ENCODE measurements at regions not wholly inside any gene's neighbourhood (a gene's known extent, or its start where the extent isn't known, plus 50 kb on each side); places are given as distances from the start of the nearest gene placed in this dataset.

DNA sequence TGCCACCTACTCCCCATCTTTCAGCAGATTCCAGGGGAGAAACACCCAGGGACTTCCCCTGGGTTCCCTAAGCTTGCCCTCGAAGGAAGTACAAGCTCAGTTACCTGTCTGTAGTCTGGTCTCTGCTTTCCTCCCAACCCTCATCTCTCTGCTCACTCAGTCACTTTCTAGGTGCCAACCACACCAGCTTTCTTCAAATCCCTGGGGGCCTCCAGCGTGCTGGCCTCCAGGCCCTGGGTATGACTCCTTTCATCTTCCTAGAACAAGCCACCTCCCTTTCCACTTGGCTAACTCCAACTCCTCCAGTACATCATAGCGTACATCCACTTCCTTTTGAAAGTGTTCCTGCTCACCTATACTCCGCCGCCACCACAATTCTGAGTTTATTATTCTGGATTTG, 222.6 kb downstream of the SNX18 start:
- Histone ChIP-seq H3K27me3 (ENCODE audit: control insufficient read depth, insufficient read depth, low read length) (no peaks in the 10 kb centered on the region), H3K4me3 (ENCODE audit: low read depth, low read length) (no peak overlapping the region), H3K36me3 (ENCODE audit: control insufficient read depth, insufficient read depth, low read length) (no peaks in the 10 kb centered on the region), H3K9me3 (ENCODE audit: control insufficient read depth, insufficient read depth, low read depth, low read length) (no peaks in the 10 kb centered on the region), H3K27ac (ENCODE audit: low read depth, low read length) (no peak overlapping the region), H3K4me1 (ENCODE audit: control insufficient read depth, insufficient read depth, low read length) (peaks cover 30% of the 10 kb centered on the region), H3K9ac (ENCODE audit: low read length) (no peak overlapping the region)

DNA sequence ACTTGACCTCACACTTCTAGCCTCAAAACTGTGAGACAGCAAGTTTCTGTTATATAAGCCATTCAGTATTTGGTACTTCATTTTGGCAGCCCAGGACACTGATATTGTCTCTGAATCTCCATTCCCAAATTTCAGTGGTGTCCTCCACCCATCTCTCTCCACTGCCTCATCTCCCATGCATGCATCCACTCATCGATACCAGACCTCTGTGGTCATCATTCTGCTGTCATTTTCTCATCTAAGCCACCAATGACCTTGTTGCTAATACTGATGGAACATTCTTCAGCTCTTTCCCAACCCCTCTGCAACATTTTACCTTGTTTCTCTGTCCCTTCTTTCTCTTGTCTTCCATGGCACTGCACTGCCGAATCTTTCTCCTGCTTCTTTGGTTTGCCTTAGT, 221.8 kb downstream of the SNX18 start:
- no peak overlapping the region for H3K4me3 ChIP-seq (ENCODE audit: low read depth, low read length)
- H3K4me1 ChIP-seq (ENCODE audit: control insufficient read depth, insufficient read depth, low read length) = peaks cover 27% of the 10 kb centered on the region
- no peaks in the 10 kb centered on the region for H3K27me3 ChIP-seq (ENCODE audit: control insufficient read depth, insufficient read depth, low read length)
- no peaks in the 10 kb centered on the region for H3K9me3 ChIP-seq (ENCODE audit: control insufficient read depth, insufficient read depth, low read depth, low read length)
- H3K9ac ChIP-seq (ENCODE audit: low read length) = no peak overlapping the region
- no peak overlapping the region for H3K27ac ChIP-seq (ENCODE audit: low read depth, low read length)
- no peaks in the 10 kb centered on the region for H3K36me3 ChIP-seq (ENCODE audit: control insufficient read depth, insufficient read depth, low read length)

DNA sequence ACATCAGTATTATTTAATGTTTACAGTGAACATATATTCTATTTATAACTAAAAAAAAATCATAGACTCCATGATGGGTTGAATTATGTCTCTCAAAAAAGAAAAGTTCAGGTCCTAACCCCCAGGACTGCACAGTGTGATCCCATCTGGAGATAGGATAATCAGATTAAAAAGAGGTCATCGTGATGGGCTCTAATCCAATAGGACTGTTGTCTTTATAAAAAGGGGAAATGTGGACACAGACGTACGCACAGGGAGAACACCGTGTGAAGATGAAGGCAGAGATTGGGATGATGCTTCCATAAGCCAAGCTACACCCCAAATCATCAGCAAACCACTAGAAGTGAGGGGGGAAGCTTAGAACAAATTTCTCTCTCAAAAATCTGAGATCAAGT, 221.4 kb downstream of the SNX18 start:
- Histone ChIP-seq H3K9ac (ENCODE audit: low read length) (no peak overlapping the region), H3K9me3 (ENCODE audit: control insufficient read depth, insufficient read depth, low read depth, low read length) (no peaks in the 10 kb centered on the region), H3K27ac (ENCODE audit: low read depth, low read length) (no peak overlapping the region), H3K4me1 (ENCODE audit: control insufficient read depth, insufficient read depth, low read length) (peaks cover 23% of the 10 kb centered on the region), H3K36me3 (ENCODE audit: control insufficient read depth, insufficient read depth, low read length) (no peaks in the 10 kb centered on the region), H3K27me3 (ENCODE audit: control insufficient read depth, insufficient read depth, low read length) (no peaks in the 10 kb centered on the region), H3K4me3 (ENCODE audit: low read depth, low read length) (no peak overlapping the region)

DNA sequence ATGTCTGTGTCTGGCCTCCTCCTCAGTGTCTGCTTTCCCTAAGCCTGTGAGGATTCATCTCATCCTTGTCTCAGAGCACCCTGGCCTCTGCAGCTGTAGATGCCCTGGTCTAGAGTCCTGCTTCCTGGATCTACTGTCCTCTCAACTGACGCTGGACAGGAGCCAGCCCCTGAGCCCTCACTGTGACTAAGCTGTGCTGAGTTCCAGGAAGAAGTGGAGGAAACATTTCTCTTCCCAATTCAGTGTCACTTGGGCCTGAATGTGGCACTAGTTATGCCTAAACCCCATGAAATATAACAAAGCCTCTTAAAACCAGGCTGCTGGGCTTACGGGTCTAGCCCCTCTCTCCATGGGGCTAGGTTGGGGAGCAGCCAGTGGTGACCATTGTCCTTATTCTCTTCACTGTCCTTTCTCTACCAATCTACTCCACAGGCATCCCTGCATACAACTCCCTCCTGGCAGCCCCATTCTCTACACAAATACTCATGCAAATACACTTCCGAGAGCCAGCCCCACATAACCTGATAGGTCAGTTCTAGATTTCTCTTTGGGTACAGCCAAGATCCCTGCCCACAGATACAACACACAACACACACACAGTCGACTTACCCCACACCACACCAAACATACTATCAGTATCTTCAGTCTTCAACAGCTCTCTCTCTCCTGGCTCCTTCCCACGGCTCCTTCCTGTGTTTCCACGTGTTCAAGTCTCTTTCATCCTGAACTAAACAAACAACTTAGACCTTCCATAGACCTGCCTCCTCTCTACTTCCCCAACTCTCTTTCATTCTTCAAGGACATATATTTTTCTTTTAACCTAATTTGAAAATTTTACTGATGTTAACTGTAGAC, 220.8 kb downstream of the SNX18 start:
- H3K4me3 ChIP-seq (ENCODE audit: low read depth, low read length) = no peak overlapping the region
- peaks cover 16% of the 10 kb centered on the region for H3K4me1 ChIP-seq (ENCODE audit: control insufficient read depth, insufficient read depth, low read length)
- H3K27me3 ChIP-seq (ENCODE audit: control insufficient read depth, insufficient read depth, low read length) = no peaks in the 10 kb centered on the region
- H3K36me3 ChIP-seq (ENCODE audit: control insufficient read depth, insufficient read depth, low read length) = no peaks in the 10 kb centered on the region
- no peak overlapping the region for H3K9ac ChIP-seq (ENCODE audit: low read length)
- no peaks in the 10 kb centered on the region for H3K9me3 ChIP-seq (ENCODE audit: control insufficient read depth, insufficient read depth, low read depth, low read length)
- H3K27ac ChIP-seq (ENCODE audit: low read depth, low read length) = no peak overlapping the region

DNA sequence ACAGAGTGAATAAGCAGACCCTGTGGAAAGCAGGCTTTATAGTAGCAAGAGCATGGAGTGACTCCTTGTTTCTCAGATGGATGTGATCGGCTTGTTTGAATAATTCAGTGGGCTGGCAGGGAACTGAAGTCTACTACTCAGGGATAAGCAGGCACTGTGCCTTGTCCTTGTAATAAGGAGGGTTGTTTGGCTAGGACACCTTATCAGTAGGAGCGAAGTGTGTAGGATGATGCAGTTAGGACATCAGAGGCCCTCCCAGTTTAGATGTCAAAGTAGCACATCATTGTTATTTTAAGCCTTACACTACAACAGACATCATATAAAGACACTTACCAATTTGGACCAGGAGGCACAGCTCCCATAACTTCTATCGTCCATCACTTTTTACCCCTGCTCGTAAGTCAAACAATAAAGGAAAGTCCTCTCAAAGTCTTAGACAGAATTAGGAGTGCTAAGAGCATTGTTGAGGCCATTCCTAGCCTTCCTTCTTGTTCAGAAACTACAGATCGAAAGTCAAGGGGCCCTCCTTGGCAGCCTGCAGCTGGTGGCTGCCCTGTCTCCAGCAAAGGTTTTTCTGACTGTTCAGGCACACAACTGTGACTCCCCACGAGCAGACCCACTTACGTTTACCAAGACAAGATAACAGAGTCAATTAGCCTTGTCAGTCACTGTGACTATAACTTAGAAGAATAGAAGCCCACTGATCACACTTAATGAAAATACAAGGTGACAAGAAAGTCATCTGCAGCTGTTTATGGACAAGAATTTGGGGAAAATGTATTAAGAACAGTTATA, 218.6 kb downstream of the SNX18 start:
- Histone ChIP-seq H3K4me1 (ENCODE audit: control insufficient read depth, insufficient read depth, low read length) (peaks cover 4% of the 10 kb centered on the region; the same call in 1 of the 2 replicates), H3K36me3 (ENCODE audit: control insufficient read depth, insufficient read depth, low read length) (no peaks in the 10 kb centered on the region), H3K27me3 (ENCODE audit: control insufficient read depth, insufficient read depth, low read length) (no peaks in the 10 kb centered on the region), H3K9ac (ENCODE audit: low read length) (no peak overlapping the region), H3K9me3 (ENCODE audit: control insufficient read depth, insufficient read depth, low read depth, low read length) (no peaks in the 10 kb centered on the region), H3K27ac (ENCODE audit: low read depth, low read length) (no peak overlapping the region), H3K4me3 (ENCODE audit: low read depth, low read length) (no peak overlapping the region)

DNA sequence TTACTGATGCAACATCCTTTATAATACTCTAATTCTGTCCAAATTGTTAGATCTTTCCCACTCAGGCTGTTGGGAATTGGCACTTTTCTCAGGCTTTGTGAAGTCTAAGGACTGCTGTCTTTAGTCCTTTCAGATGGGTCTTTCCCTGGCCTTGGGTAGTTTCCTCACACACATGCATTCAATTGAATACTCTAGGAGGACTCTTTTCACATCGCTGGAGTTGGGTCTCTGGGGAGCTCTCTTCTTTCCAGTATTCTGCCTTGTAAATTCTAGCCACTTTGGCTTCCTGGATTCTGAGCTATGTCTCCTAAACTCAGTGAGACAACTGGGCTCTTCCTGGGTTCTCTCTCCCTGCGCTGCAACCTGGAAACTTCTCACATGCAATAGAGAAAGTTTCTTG, 215.5 kb downstream of the SNX18 start:
- Histone ChIP-seq H3K4me3 (ENCODE audit: low read depth, low read length) (no peak overlapping the region), H3K27ac (ENCODE audit: low read depth, low read length) (no peak overlapping the region)

DNA sequence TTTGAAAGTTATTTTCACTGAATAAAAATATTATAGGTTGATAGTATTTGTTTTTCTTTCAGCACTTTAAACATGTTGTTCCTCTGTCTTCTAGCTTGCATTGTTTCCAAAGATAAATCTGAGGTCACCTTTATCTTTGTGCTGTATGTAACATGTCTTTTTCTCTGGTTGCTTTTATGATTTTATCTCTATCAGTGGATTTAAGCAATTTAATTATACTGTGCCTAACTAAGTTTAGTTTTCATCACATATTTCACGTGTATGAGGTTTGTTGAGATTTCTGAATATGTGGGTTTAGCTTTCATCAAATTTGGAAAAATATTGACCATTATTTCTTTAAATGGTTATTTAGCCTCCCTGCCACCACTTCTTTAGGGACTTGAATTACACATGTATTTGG, 214.5 kb downstream of the SNX18 start:
- H3K4me3 ChIP-seq (ENCODE audit: low read depth, low read length) = no peak overlapping the region
- no peaks in the 10 kb centered on the region for H3K9me3 ChIP-seq (ENCODE audit: control insufficient read depth, insufficient read depth, low read depth, low read length)
- no peaks in the 10 kb centered on the region for H3K36me3 ChIP-seq (ENCODE audit: control insufficient read depth, insufficient read depth, low read length)
- no peaks in the 10 kb centered on the region for H3K27me3 ChIP-seq (ENCODE audit: control insufficient read depth, insufficient read depth, low read length)
- no peak overlapping the region for H3K27ac ChIP-seq (ENCODE audit: low read depth, low read length)
- no peak overlapping the region for H3K9ac ChIP-seq (ENCODE audit: low read length)
- no peaks in the 10 kb centered on the region for H3K4me1 ChIP-seq (ENCODE audit: control insufficient read depth, insufficient read depth, low read length)

More for the DNA sequence above, 215.5 kb downstream of the SNX18 start:
- peaks cover 2% of the 10 kb centered on the region; the same call in 1 of the 2 replicates for H3K4me1 ChIP-seq (ENCODE audit: control insufficient read depth, insufficient read depth, low read length)
- H3K27me3 ChIP-seq (ENCODE audit: control insufficient read depth, insufficient read depth, low read length) = no peaks in the 10 kb centered on the region
- H3K9ac ChIP-seq (ENCODE audit: low read length) = no peak overlapping the region
- H3K9me3 ChIP-seq (ENCODE audit: control insufficient read depth, insufficient read depth, low read depth, low read length) = no peaks in the 10 kb centered on the region
- no peaks in the 10 kb centered on the region for H3K36me3 ChIP-seq (ENCODE audit: control insufficient read depth, insufficient read depth, low read length)

DNA sequence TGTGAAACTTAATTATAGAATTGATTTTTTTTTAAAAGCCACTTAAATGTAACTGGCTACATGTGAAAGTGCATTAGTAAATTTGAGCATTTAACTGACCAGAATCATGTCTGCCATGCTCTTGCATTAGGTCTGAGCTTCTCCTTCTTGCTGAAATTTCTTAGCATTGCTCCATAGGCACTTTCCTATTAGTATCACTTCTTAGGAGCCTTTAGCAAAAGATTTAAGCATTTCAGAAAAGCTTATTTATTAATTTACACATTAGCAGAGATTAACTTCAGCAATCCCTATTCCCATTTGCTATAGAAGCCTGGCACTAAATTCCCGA, 211.0 kb downstream of the SNX18 start:
- Histone ChIP-seq H3K36me3 (ENCODE audit: control insufficient read depth, insufficient read depth, low read length) (no peaks in the 10 kb centered on the region), H3K27ac (ENCODE audit: low read depth, low read length) (no peak overlapping the region), H3K27me3 (ENCODE audit: control insufficient read depth, insufficient read depth, low read length) (no peaks in the 10 kb centered on the region), H3K4me1 (ENCODE audit: control insufficient read depth, insufficient read depth, low read length) (no peaks in the 10 kb centered on the region), H3K4me3 (ENCODE audit: low read depth, low read length) (no peak overlapping the region), H3K9me3 (ENCODE audit: control insufficient read depth, insufficient read depth, low read depth, low read length) (no peaks in the 10 kb centered on the region), H3K9ac (ENCODE audit: low read length) (no peak overlapping the region)

DNA sequence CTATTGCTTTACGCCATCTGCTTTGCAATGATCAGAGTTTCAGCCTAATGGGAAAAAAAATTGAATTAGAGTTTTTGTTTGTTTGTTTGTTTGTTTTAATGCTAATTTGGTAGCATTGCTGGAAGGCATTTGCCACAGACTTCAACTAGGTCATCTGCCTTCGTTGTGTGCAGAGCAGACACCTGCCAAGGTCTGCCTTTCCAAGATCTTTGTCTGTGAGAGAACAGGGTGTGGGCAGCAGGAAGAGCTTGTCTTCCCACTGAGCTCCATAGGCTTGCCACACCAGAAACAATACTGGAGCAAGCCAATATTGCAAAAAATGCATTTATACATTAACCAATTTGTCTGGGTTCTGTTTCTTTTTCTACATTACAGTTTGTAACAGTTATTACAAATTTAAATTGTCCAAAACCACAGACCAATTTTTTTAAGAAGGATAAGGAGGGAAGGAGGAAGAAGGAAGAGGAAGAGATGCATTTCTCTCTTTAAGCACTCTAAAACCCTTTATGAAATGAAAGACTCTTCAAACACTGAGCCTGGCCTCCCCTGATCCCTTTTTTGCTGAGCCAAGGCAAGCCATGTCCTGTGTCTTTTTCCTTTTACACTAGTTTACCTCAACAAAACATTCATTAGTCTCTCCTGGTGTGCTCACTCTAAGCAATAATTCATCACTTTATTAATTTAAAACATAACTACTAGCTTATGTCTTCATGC, 210.5 kb downstream of the SNX18 start:
- Histone ChIP-seq H3K4me3 (ENCODE audit: low read depth, low read length) (no peak overlapping the region), H3K9me3 (ENCODE audit: control insufficient read depth, insufficient read depth, low read depth, low read length) (no peaks in the 10 kb centered on the region), H3K4me1 (ENCODE audit: control insufficient read depth, insufficient read depth, low read length) (no peaks in the 10 kb centered on the region), H3K27me3 (ENCODE audit: control insufficient read depth, insufficient read depth, low read length) (no peaks in the 10 kb centered on the region), H3K36me3 (ENCODE audit: control insufficient read depth, insufficient read depth, low read length) (no peaks in the 10 kb centered on the region), H3K9ac (ENCODE audit: low read length) (no peak overlapping the region), H3K27ac (ENCODE audit: low read depth, low read length) (no peak overlapping the region)

DNA sequence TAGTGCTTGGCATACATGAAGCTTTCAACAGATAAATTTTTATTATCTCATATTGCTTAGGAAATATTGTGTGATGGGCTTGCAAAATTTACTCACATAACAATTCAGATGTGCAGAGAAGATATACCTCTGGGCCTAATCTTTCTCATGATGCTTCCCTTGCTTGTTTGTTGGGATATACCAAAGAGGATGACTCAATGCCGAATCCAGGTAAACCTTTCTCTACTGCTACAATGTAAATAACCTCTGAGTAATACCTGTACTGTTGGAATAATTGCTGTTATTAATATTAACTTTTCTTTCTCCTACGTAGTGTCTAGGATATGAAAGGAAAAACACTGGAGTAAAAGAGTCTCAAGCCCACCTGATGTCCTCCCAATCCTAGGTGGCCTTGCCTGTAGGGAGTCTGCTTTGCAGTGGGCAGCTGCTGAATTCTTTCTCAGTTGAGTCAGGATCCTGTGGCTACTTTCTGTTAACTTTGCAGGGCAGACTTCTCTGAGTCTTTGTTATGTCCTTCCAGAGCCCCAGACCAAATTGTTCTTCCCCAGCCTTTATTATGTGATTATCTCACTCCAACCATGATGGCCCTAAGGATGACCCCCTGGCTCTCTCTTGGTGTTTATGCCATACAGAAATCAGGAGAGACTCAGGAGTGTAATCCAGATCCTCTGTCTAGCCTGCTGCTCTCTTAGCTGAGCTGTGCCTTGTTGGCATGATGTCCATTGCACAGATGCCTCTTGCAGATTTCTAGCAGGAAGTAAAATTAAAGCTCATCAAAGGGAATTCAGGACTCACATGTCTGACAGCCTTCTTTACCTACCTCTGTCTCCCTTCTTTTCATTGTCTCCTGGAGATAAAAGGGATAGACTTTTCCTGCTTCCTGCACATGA, 208.1 kb downstream of the SNX18 start:
- Histone ChIP-seq H3K9ac (ENCODE audit: low read length) (no peak overlapping the region), H3K4me3 (ENCODE audit: low read depth, low read length) (no peak overlapping the region), H3K27ac (ENCODE audit: low read depth, low read length) (no peak overlapping the region), H3K36me3 (ENCODE audit: control insufficient read depth, insufficient read depth, low read length) (no peaks in the 10 kb centered on the region), H3K9me3 (ENCODE audit: control insufficient read depth, insufficient read depth, low read depth, low read length) (no peaks in the 10 kb centered on the region), H3K27me3 (ENCODE audit: control insufficient read depth, insufficient read depth, low read length) (no peaks in the 10 kb centered on the region), H3K4me1 (ENCODE audit: control insufficient read depth, insufficient read depth, low read length) (no peaks in the 10 kb centered on the region)

Measured in HUES6 (cell line).